ENCODE measurements at regions not wholly inside any gene's neighbourhood (a gene's known extent, or its start where the extent isn't known, plus 50 kb on each side); places are given as distances from the start of the nearest gene placed in this dataset.

DNA sequence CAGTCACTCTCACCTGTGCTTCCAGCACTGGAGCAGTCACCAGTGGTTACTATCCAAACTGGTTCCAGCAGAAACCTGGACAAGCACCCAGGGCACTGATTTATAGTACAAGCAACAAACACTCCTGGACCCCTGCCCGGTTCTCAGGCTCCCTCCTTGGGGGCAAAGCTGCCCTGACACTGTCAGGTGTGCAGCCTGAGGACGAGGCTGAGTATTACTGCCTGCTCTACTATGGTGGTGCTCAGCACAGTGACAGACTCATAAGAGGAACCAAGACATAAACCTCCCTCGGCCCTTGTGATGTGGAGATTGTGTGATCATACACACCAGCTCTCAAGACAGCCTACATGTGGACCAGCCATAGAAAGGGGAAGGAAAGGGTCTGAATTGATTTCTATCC, 113.3 kb downstream of the ZNF280B start:
- DNase-seq (ENCODE audit: low read depth) = no peak

DNA sequence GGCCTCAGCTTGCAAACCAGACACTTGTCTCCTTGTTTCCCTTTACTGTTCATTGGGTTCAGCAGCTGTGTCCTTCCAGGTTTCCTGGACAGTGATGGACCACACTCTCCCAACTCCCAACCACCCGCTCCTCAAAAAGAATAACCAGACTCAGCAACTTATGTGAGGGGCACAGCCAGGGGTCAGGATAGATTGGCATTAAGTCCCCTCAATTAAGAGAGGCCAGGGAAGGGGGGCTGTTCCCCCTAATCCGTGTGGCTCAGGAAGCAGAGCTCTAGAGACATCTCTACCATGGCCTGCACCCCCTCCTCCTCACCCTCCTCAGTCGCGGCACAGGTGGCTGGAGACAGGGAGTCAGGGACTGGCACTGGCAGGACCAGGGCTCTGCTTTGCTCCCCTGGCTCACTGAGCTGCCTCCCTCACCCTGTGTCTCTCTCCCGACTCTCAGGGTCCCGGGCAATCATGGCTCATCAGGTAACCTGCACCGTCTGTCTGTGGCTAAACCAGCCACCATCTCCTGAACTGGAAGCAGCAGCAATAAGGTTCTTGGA, 111.7 kb downstream of the ZNF280B start:
- DNase-seq (ENCODE audit: low read depth) = no peak

DNA sequence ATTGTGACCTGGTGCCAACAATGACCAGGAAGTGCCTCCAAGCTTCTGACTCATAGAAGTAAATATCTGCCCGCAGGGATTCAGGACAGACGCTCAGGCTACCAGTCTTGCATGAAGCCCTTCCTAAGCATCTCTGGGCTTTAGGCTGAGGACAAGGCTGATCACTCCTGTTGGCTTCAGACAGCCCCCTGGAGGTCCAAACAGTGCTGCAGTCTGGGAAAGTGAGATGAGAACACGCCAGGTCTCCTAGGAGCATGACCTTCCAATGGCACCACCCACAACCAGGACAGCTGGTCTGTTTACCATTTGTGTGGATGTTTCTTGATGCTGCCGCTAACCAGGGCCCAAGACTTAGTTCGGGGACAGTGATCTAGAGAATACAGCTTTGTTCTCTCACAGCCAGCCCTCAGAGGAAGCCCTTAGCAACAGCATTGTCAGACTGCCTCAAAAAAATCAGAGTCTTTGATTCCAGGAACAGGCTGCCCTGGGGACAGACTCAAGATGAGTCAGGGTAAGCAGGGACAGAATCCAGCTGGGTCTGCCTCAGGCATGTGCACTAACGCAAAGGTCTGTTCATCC, 111.2 kb downstream of the ZNF280B start:
- DNase-seq (ENCODE audit: low read depth) = no peak

DNA sequence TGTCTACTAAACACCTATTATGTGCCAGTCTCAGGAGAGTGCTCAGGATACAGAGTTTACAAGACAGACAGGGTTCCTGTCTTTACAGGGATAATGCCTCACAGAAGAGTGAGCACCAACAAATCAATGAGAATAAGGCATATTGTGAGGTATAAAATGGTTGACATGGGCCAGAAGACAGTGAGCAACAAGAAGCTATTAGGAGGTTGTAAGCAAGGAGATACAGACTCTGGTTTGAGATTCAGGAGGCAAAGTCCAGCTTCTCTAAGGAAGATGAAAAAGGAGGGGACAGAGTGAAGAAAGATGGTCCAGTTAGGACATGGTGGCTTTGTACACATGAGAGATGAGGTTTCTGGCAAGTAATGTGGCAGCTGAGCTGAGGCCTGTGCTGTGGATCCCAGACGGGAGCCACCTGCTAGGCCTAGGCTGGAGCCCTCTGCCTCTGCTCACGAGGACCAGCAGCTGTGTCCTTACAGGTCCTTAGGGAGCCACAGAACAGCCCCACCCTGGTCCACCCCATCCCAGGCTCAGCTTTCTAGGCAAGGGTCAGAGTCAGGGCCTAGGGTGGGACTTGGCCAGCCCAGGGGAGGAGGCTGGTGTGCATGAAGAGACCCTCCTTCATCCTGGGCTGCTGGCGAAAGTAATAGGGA, 110.5 kb downstream of the ZNF280B start:
- DNase-seq (ENCODE audit: low read depth) = no peak

DNA sequence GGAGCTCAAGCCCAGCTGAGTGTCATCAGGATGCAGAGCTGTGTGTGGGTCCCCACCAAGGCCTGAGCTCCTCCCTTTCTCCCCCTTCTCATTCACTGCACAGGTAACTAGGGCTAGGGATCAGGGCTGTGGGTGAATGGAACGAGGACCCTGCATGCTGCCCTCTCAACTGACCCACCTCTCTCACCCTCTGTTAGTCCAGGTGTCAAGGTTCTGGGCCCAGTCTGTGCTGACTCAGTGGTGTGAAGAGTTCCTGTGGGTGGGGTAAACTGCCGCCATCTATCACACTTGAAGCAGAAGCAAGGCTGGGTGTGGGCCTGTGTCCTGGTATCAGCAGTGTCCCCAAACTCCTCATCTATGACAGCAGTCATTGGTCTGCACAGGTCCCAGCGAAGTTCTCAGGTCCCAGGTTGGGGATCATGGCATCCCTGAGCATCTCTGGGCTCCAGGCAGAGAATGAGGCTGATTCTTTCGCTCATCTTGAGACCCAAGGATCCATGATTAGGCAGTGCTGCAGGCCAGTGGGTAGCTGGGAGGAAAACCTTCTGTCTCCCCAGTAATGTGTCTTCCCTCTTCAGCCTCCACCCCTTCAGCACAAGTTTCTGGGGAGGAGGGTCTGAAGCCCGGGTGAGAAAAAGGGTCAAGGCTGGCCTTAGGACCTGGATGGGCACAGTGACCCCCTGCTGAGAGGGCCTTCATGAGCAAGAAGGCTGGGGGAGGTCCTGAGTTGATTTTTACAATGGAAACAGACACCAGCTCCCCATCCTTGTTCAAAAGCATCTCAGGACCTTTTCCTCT, 109.8 kb downstream of the ZNF280B start:
- DNase-seq (ENCODE audit: low read depth) = no peak

DNA sequence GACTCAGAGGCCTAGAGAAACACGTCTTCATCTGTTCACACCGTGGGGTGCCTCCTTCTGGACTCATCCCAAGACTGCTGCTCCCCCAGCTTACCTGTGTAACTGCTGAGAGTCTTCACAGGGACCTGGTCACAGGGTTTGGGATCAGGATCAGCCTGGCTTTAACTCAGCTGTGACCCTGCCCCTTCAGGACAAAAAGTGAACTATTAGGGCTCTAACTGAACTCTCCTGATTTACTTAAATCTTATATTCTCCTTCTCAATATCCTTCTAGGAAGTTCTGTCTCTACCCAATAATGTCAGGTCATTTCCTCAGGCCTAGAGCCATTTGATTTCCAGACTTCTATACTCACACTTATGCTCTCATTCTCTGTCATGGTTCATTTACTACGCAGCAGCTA, 108.4 kb downstream of the ZNF280B start:
- DNase-seq (ENCODE audit: low read depth) = no peak

DNA sequence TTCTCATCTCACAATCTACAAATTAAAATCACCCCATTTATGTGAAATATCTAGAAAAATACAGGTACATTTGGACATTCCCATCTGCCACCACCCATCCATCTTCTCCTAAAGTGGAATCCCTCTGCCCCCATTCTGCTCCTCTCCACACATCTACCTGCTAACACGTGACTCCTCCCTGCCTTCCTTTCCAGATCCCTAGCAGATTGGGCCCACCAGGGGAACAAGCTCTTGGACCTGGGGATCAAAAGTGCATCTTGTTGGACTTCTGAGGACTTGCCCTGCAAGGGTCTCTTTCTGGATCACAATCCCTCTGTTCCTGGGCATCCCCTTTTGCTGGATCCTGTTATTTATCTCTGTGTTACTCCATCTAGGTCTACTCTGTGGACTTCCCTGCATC, 107.6 kb downstream of the ZNF280B start:
- no peak for DNase-seq (ENCODE audit: low read depth)

DNA sequence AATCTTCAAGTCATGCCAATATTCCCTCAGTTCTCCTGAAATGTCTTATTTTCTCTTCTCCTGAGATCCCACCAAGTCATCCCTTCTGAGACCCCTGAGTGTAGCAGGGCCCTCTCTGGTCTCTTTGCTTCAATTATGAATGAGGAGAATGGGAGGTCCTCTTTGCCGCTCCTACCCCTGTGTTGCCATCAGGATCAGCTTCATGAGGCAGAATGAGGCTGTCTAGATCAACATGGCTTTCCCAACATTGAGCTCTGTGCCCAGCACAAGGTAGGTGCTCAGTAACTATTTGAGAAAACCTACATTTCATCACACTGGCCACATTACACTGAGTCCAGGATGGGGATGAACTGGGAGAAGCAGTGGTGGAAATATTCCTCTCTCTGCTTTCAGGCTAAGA, 107.2 kb downstream of the ZNF280B start:
- DNase-seq (ENCODE audit: low read depth) = no peak

DNA sequence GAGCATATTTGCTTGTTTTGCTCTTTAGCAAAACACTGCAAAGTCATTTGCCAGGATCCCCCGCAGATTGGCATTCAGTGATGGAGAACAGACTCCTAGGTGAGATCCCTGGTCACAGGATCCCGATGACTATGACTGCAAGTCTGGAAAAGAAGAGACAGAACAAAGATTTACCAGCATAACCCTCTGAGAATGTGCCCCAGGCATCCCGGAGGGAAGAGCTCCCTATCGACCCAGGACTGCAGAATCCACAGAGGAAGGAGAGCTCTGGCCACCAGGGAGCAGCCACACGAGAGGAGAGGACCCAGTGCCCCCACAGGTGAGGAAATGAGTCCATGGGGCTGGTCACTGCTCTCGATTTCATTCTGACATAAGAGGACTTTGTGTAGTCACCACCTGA, 105.2 kb downstream of the ZNF280B start:
- no peak for DNase-seq (ENCODE audit: low read depth)

DNA sequence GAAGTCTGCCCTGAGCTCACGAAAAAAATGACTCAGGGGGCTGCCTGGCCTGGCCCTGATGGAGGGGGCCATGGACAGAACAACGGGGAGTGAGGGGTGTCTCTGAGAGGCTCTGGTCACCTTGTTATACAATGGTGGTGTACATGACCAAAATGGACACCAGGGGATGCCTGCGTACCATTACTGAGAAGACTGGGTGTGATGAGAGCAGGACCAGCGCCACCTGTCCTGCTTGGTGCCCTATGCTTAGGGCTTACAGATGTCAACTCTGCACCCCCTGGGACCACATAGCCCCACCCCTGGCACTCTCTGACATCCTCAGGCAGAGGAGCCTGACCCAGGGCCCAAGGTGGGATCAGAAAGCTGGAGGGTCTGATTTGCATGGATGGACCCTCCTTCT, 104.8 kb downstream of the ZNF280B start:
- no peak for DNase-seq (ENCODE audit: low read depth)

DNA sequence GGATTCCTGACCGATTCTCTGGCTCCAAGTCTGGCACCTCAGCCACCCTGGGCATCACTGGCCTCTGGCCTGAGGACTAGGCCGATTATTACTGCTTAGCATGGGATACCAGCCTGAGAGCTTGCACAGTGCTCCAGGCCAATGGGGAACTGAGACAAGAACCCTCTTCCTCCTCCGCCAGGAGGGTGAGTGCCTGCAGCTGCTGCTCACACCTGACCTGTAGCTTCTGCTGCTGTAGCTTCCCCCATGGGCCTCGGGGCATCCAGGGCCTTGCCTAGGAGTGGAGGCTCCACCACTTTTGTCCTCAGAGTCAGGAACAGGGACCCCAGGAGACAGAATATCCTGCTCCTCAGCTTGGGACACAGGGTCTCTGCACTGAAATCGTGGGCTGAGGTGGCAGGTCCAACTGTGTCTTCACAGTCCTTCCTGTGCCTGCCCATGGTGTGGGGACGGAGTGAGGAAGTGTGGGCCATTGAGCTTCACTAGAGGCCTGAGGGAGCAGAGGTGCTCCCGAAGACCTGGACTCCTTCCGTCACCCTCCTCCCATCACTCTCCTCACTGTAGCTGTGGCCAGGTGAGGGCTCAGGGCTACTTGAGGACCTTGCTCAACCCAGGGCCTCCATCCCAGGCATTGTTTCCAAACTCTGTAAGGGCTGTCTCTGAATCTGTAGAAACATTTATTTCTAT, 103.8 kb downstream of the ZNF280B start:
- DNase-seq (ENCODE audit: low read depth) = no peak

DNA sequence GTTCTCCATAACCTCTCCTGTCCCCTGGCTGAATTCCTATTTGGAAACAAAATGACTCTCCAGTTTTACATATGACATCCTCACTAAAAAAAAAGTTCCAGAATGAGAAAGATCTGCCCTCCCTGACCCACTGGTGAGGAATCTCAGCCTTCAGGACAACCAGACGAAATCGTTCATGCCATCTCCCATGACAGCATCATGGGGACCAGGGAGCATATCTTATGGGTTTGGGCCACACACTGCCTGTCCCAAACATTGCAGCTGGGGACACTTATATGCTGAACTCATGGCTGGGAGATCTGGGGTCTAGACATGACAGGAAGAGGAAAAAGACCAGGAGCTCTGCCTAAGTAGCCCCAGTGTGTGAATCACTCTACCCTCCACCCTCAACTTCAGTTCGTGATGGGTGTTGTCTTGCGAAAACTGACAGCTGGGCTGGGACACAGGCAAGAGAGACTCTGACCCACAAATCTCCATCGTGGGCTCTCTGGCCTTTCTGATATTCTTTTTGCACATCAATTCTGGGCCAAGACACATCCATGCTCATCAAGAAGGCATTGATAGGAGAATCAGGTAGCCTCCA, 102.0 kb downstream of the ZNF280B start:
- no peak for DNase-seq (ENCODE audit: low read depth)

DNA sequence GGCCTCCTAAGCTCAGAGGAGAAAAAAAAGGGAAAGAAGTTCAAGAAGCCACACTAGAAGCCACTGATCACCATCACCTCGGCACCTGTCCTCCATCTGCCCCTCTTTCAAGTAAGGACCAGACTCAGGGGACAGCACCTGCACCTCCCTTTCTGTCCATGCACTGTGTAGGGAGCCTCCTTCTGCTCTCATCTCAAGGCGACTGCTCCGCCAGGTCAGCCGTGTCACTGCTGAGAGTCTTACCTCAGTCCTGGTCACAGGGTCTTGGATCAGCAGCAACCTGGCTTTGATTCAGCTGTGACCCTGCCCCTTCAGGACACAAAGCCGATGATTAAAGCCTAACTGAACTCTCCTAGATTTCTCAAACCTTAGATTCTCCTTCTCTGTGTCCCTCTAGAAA, 101.5 kb downstream of the ZNF280B start:
- no peak for DNase-seq (ENCODE audit: low read depth)

DNA sequence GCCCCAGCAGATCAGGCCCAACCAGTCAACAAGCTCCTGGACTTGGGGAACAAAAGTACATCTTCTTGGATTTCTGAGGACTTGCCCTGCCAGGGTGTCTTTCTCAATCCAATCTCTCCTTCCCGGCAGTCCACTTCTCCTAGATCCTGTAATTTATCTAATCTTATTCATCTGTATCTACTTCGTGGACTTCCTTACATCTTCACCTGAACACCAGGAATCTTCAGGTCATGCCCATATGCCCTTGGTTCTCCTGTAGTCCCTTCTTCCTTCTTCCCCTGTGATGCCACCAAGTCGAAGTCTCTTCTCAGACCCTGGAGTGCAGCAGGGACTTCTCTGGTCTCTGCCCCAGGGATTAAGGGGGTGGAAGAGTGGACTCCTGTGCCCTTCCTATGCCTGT, 100.3 kb downstream of the ZNF280B start:
- no peak for DNase-seq (ENCODE audit: low read depth)

DNA sequence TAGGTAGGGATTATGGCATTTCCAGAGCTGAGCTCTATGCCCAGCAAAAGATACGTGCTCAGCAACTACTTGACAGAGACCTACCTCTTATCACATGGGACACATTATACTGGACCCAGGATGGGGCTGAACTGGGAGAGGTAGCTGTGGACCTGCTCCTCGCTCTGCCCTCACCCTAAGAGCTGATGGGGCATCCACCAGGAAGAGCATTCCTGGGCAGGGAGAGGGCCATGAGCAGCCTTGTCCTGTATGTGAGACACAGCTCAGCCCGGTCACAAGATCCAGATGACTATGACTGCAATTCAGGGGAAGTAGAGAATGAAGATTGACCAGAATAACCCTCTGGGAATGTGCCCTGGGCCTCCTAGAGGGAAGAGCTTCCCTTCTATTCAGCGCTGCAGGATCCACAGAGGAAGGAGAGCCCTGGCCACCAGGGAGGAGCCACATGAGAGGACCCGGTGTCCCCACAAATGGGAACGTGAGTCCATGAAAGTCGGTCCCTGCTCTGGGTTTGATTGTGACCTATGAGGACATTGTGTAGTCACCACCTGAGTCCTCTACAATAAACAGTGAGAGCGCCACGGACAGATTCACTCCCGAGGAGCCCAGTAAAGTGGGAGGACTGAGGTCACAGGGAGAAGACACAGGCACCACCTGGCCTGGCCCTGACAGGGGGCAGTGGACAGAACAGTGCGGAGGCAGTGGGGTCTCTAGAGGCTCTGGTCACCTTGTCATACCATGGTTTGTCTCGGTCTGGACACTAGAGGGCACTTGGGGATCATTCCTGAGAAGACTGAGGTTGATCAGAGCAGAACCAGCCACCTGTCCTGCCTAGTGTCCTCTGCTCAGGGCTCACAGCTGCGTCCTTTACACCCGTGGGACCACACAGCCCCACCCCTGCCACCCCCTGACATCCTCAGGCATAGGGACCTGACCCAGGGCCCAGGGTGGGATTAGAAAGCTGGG, 99.5 kb downstream of the ZNF280B start:
- no peak for DNase-seq (ENCODE audit: low read depth)

DNA sequence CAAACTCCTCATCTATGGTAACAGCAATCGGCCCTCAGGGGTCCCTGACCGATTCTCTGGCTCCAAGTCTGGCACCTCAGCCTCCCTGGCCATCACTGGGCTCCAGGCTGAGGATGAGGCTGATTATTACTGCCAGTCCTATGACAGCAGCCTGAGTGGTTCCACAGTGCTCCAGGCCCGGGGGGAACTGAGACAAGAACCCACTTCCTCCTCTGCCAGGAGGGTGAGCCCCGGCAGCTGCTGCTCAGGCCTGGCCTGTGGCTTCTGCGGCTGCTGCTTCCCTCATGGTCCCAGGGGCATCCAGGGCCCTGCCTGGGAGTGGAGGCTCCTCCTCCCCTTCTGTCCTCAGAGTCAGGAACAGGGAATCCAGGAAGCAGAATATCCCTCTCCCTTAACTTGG, 98.4 kb downstream of the ZNF280B start:
- DNase-seq (ENCODE audit: low read depth) = no peak

DNA sequence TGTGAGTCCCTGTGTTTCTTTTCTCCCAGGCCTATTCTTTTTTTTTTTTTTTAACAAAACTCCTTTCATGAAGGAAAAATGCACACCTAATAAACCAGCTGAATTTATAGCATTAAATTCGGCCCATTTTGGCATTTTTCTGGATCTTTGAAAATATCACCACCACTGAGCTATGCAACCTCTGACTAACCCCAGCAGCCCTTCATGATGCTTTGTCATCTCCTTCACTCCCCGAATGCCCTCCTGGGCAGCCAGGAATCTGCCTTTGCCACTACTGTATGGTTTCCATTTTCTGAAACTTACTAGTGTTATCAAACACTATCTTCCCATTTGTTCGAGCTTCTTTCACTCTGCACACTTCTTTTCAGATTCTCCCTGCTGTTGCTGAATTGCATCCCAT, 97.9 kb downstream of the ZNF280B start:
- DNase-seq (ENCODE audit: low read depth) = no peak

DNA sequence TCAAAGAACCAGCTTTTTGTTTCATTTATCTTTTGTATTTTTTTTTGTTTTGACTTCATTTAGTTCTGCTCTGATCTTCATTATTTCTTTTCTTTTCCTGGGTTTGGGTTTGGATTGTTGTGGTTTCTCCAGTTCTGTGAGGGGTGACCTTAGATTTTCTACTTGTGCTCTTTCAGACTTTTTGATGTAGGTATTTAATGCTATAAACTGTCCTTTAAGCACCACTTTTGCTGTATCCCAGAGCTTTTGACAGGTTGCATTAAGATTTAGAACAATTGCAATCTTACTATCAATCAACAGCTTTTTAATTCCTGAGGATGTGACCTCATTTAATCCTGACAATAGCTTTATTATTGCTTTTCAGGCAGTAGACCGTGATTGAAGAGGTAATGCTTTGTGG, 94.3 kb downstream of the ZNF280B start:
- no peak for DNase-seq (ENCODE audit: low read depth)

DNA sequence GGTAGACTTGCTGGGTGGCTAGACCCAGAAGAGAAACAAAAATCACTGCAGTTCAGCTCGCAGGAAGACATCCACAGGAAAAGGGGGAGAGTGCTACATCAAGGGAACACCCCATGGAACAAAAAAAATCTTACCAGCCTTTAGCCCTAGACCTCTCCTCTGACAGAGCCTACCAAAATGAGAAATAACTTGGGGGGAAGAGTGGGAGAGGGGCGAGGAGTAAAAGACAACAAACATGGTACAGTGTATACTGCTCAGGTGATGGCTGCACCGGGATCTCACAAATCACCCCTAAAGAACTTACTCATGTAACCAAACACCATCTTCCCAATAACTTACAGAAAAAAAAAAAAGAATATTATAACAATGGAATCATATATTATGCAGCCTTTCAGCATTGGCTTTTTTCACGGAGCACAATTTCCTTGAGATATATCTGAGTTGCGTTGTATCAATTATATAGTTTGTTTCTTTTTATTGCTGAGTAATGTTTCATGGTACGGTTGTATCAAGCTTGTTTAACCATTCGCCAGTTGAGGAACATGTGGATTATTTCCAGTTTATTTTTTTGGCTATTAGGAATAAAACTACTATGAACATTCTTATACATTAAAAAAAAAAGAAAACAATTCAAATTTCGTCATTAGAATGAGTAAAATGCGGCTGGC, 90.9 kb downstream of the ZNF280B start:
- DNase-seq (ENCODE audit: low read depth) = no peak

DNA sequence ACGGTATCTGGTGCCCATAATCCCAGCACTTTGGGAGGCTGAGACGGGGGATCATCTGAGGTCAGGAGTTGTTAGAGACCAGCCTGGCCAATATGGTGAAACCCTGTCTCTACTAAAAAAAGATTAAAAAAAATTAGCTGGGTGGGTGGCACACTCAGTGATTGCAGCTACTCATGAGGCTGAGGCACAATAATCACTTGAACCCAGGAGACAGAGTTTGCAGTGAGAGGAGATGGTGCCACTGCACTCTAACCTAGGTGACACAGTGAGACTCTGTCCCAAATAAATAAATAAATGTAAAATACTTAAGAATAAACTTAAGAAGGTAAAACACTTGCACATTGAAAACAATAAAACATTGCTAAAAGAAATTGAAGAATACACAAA, 90.4 kb downstream of the ZNF280B start:
- DNase-seq (ENCODE audit: low read depth) = no peak

DNA sequence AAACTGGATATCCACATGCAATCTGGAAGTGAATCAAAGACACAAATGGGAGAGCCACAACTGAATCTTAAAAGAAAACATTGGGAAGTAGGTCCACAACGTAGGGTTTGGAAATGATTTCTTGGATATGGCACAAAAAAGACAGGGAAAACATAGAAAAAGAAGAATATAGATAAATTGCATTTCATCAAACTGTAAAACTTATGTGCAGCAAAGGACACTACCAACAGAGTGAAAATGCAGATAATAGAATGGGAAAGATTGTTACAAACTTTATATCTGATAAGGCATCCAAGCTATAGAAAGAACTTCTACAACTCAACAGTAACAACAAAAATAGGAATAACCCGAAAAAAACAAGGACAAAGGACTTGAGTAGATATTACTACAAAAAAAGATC, 89.6 kb downstream of the ZNF280B start:
- no peak for DNase-seq (ENCODE audit: low read depth)
